H1 (cell line): ENCODE measurements at regions not wholly inside any gene's neighbourhood (a gene's known extent, or its start where the extent isn't known, plus 50 kb on each side); places are given as distances from the start of the nearest gene placed in this dataset.

Experiments used
- SRF ChIP-seq: IDR thresholded peaks from 2 replicates; pipeline ENCODE4 v1.6.1; 2011; ENCODE audit warnings: mild to moderate bottlenecking, low read depth, low read length, moderate library complexity
- TF ChIP-seq, protein P1 (sequence below): IDR thresholded peaks from 2 replicates; pipeline ENCODE4 v1.6.1; 2012; ENCODE audit warnings: low read length, inconsistent platforms

- TF ChIP-seq, protein P1, sequence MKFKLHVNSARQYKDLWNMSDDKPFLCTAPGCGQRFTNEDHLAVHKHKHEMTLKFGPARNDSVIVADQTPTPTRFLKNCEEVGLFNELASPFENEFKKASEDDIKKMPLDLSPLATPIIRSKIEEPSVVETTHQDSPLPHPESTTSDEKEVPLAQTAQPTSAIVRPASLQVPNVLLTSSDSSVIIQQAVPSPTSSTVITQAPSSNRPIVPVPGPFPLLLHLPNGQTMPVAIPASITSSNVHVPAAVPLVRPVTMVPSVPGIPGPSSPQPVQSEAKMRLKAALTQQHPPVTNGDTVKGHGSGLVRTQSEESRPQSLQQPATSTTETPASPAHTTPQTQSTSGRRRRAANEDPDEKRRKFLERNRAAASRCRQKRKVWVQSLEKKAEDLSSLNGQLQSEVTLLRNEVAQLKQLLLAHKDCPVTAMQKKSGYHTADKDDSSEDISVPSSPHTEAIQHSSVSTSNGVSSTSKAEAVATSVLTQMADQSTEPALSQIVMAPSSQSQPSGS, result no peak
- TF ChIP-seq SRF, result no peak
Observed at GRCh38 chr6:105990151-105990550, 96.0 kb upstream of the PRDM1 start (continued).
